ENCODE measurements at regions not wholly inside any gene's neighbourhood (a gene's known extent, or its start where the extent isn't known, plus 50 kb on each side); places are given as distances from the start of the nearest gene placed in this dataset.
A peak's percentile ranks its signal among the peaks of the same experiment; 100 is the strongest.
"Not testable (repeated sequence)": the region's sequence is repeated elsewhere in the genome, so short reads cannot be mapped to it uniquely, and the experiment has no call there.

DNA sequence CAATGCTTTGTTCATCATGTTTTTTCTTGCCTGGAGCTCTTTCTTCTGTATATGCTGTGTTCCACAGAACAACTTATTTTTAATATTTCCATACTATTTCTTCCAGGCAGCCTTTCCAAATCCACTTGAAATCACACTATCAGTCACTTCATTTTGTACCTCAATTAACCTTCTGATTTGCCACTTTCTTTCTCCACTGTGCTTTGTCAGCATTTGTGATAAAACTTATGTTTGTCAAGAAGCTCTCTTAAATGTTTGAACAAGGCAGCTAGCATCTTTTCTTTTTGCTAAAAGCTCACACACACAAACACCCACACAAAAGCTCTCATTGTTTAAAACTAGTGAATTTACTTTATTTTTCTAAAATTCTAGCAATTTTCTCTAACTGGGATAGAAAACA lies 2014.7 kb upstream of the RAG2 start:
- Histone ChIP-seq H3K4me3 (no peak overlapping the region), H3K36me3 (ENCODE audit: low read depth) (no peaks in the 10 kb centered on the region), H3K4me1 (ENCODE audit: low read depth) (no peaks in the 10 kb centered on the region), H3K9me3 (peaks cover 15% of the 10 kb centered on the region)
- ATAC-seq, result no peak
- intact Hi-C loops (cut with DNase I, micrococcal nuclease), result no loop called here
- DNase-seq, result no peak
- TF ChIP-seq, protein P1, sequence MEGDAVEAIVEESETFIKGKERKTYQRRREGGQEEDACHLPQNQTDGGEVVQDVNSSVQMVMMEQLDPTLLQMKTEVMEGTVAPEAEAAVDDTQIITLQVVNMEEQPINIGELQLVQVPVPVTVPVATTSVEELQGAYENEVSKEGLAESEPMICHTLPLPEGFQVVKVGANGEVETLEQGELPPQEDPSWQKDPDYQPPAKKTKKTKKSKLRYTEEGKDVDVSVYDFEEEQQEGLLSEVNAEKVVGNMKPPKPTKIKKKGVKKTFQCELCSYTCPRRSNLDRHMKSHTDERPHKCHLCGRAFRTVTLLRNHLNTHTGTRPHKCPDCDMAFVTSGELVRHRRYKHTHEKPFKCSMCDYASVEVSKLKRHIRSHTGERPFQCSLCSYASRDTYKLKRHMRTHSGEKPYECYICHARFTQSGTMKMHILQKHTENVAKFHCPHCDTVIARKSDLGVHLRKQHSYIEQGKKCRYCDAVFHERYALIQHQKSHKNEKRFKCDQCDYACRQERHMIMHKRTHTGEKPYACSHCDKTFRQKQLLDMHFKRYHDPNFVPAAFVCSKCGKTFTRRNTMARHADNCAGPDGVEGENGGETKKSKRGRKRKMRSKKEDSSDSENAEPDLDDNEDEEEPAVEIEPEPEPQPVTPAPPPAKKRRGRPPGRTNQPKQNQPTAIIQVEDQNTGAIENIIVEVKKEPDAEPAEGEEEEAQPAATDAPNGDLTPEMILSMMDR (IDR thresholded peaks at IDR 0.05), result no peak

- DNase-seq; H3K36me3 ChIP-seq (ENCODE audit: low read depth); ATAC-seq; intact Hi-C loops (cut with DNase I, micrococcal nuclease); H3K4me1 ChIP-seq (ENCODE audit: low read depth); H3K4me3 ChIP-seq: not testable (repeated sequence)
- H3K9me3 ChIP-seq, result peaks cover 22% of the 10 kb centered on the region
Observed at GRCh38 chr11:38601371-38601770, 2003.3 kb upstream of the RAG2 start.

DNA sequence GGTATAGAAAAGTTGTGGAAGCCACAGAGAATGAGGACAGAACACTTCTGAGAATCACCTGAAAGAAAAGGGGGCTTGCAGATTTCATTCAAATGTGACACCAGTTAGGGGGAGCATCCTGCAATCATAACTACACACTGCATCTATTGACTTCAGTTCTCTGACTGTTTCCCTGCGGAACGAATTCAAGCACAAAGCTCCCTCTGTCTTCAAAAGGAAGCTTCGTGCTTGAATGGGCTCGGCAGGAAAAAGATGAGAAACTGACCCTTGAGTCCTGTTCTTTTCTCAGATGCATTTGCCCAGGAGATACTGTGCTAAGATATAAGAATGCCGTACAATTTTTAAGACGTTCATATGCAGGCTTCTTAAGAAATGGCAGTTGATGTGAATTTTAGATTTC lies 2000.4 kb upstream of the RAG2 start:
- TF ChIP-seq, protein P1 (IDR thresholded peaks at IDR 0.05), result no peak
- H3K4me1 ChIP-seq (ENCODE audit: low read depth), result no peaks in the 10 kb centered on the region
- H3K4me3 ChIP-seq, result no peak overlapping the region
- ATAC-seq, result no peak
- intact Hi-C loops (cut with DNase I, micrococcal nuclease), result no loop called here
- H3K36me3 ChIP-seq (ENCODE audit: low read depth), result no peaks in the 10 kb centered on the region
- H3K9me3 ChIP-seq, result peaks cover 14% of the 10 kb centered on the region
- DNase-seq, result no peak

DNA sequence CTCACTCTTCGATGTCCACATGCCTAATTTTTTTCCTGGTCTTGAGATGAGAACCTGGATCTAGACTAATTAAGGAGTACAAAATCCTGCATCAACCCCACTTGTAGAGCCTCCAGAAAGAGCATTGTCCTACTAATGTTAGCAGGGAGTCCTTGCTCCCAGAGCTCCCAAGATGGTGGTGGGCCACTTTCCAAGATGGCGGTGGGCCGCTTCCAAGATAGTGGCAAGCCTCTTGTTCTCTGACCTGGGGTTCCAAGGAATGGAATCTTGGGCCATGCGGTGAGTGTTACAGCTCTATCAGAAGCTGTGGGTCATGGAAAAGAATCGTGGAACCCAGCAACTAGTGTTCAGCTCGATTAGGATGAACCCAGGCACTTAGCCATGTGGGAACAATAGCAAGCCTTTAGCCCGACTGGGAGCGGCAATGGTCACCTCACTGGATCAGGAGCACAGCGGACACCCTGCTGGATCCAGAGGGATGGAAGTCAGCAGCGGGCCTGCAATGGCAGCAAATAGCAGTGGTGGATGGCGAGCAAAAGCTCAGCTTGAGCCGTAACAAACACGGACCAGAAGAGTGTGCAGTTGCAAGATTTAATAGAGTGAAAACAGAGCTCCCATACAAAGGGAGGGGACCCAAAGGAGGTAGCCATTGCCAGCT lies 1997.5 kb upstream of the RAG2 start:
- ATAC-seq; H3K4me1 ChIP-seq (ENCODE audit: low read depth); intact Hi-C loops (cut with DNase I, micrococcal nuclease); H3K36me3 ChIP-seq (ENCODE audit: low read depth); H3K9me3 ChIP-seq; H3K4me3 ChIP-seq: not testable (repeated sequence)
- peak in 1 of 3 donors; percentile 33 for DNase-seq

GRCh38 chr11:38594895-38595294 lies 1996.9 kb upstream of the RAG2 start:
- ATAC-seq, result no peak
- Histone ChIP-seq H3K9me3 (no peaks in the 10 kb centered on the region), H3K4me1 (ENCODE audit: low read depth) (no peaks in the 10 kb centered on the region), H3K4me3 (no peak overlapping the region), H3K36me3 (ENCODE audit: low read depth) (no peaks in the 10 kb centered on the region)
- TF ChIP-seq, protein P1 (IDR thresholded peaks at IDR 0.05), result no peak
- intact Hi-C loops (cut with DNase I, micrococcal nuclease), result no loop called here
- no peak for DNase-seq

- TF ChIP-seq, protein P1 (IDR thresholded peaks at IDR 0.05), result no peak
- DNase-seq, result no peak
- Histone ChIP-seq H3K9me3 (no peaks in the 10 kb centered on the region), H3K36me3 (ENCODE audit: low read depth) (no peaks in the 10 kb centered on the region), H3K4me3 (no peak overlapping the region), H3K4me1 (ENCODE audit: low read depth) (no peaks in the 10 kb centered on the region)
- intact Hi-C loops (cut with DNase I, micrococcal nuclease), result no loop called here
- ATAC-seq, result no peak
Observed at GRCh38 chr11:38593649-38594048, 1995.6 kb upstream of the RAG2 start.

DNA sequence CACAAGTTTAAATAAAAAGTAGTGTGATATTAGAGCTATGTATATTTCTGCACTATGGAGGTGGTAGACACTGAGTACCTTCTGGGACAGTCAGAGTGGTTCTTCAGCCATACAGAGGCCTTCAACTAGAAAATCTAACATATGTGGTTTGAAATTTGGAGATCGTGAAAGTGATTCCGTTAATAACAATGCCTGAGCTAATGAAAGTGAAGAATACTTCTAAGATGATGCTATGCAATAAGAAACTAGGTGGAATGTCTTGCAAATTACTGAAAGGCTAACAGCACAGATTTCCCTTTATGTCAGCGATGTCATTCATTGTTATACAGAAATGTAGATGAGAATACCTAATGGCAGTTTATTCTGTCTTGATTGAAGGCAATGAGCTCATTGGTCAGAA lies 1984.7 kb upstream of the RAG2 start:
- H3K36me3 ChIP-seq (ENCODE audit: low read depth), result no peaks in the 10 kb centered on the region
- peaks cover 13% of the 10 kb centered on the region for H3K9me3 ChIP-seq
- H3K4me3 ChIP-seq, result no peak overlapping the region
- no peaks in the 10 kb centered on the region for H3K4me1 ChIP-seq (ENCODE audit: low read depth)
- TF ChIP-seq, protein P1 (IDR thresholded peaks at IDR 0.05), result no peak
- DNase-seq (no peak), ATAC-seq (no peak)
- intact Hi-C loops (cut with DNase I, micrococcal nuclease), result no loop called here

Data from mucosa of descending colon (tissue), 3 donors.